ENCODE measurements at regions not wholly inside any gene's neighbourhood (a gene's known extent, or its start where the extent isn't known, plus 50 kb on each side); places are given as distances from the start of the nearest gene placed in this dataset.

- no peak for TF ChIP-seq CTCF (IDR thresholded peaks at IDR 0.05; ENCODE audit: low read depth, low read length, missing input control)
Observed at GRCh38 chrX:155695419-155695818, 82.7 kb upstream of the TMLHE start (continued).

DNA sequence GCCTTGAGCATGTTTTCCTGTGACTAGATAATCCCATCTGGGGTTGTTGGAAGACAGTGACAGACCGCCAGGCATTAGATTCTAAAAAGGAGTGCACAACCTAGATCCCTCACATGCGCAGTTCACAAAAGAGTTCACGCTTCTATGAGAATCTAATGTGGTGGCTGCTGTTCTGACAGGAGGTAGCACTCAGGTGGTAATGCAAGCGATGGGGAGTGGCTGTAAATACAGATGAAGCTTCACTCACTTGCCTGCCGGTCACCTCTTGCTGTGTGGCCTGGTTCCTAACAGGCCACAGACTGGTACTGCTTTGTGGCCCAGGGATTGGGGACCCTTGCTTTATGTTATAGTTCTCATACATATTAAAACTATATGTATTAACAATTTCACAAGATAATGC lies 81.9 kb upstream of the TMLHE start:
- 95% methylated on average over 5 of the region's 5 CpGs for WGBS
- no peaks in the 10 kb centered on the region for H3K9me3 ChIP-seq (ENCODE audit: control insufficient read depth in 4 of 4, low read length in 3 of 4)
- H3K36me3 ChIP-seq (ENCODE audit: control insufficient read depth in 4 of 4, insufficient read depth in 3 of 4, low read depth in 1 of 4, low read length in 3 of 4): no peaks in the 10 kb centered on the region
- no peak for TF ChIP-seq ZBTB33 (IDR thresholded peaks at IDR 0.05)
- TF ChIP-seq FOXA1 (IDR thresholded peaks at IDR 0.05): no peak
- no peak for TF ChIP-seq GABPA (IDR thresholded peaks at IDR 0.05 in 1 of 2, conservative IDR thresholded peaks at IDR 0.05 in 1 of 2)
- TF ChIP-seq FOXA2 (IDR thresholded peaks at IDR 0.05): no peak
- TF ChIP-seq JUND (IDR thresholded peaks at IDR 0.05): no peak
- TF ChIP-seq NR2F2 (IDR thresholded peaks at IDR 0.05): no peak
- TF ChIP-seq TAF1 (conservative IDR thresholded peaks at IDR 0.05): no peak
- TF ChIP-seq RAD21 (IDR thresholded peaks at IDR 0.05): no peak
- TF ChIP-seq, protein P1, sequence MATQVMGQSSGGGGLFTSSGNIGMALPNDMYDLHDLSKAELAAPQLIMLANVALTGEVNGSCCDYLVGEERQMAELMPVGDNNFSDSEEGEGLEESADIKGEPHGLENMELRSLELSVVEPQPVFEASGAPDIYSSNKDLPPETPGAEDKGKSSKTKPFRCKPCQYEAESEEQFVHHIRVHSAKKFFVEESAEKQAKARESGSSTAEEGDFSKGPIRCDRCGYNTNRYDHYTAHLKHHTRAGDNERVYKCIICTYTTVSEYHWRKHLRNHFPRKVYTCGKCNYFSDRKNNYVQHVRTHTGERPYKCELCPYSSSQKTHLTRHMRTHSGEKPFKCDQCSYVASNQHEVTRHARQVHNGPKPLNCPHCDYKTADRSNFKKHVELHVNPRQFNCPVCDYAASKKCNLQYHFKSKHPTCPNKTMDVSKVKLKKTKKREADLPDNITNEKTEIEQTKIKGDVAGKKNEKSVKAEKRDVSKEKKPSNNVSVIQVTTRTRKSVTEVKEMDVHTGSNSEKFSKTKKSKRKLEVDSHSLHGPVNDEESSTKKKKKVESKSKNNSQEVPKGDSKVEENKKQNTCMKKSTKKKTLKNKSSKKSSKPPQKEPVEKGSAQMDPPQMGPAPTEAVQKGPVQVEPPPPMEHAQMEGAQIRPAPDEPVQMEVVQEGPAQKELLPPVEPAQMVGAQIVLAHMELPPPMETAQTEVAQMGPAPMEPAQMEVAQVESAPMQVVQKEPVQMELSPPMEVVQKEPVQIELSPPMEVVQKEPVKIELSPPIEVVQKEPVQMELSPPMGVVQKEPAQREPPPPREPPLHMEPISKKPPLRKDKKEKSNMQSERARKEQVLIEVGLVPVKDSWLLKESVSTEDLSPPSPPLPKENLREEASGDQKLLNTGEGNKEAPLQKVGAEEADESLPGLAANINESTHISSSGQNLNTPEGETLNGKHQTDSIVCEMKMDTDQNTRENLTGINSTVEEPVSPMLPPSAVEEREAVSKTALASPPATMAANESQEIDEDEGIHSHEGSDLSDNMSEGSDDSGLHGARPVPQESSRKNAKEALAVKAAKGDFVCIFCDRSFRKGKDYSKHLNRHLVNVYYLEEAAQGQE (IDR thresholded peaks at IDR 0.05): no peak
- no peak for TF ChIP-seq SP1 (IDR thresholded peaks at IDR 0.05)
- TF ChIP-seq, protein P2, sequence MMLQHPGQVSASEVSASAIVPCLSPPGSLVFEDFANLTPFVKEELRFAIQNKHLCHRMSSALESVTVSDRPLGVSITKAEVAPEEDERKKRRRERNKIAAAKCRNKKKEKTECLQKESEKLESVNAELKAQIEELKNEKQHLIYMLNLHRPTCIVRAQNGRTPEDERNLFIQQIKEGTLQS (IDR thresholded peaks at IDR 0.05): no peak
- TF ChIP-seq HNF4A (conservative IDR thresholded peaks at IDR 0.05): no peak
- TF ChIP-seq EGR1 (IDR thresholded peaks at IDR 0.05; ENCODE audit: low read depth in 2 of 2): no peak
- no peak for TF ChIP-seq RXRA (IDR thresholded peaks at IDR 0.05)
- TF ChIP-seq, protein P3, sequence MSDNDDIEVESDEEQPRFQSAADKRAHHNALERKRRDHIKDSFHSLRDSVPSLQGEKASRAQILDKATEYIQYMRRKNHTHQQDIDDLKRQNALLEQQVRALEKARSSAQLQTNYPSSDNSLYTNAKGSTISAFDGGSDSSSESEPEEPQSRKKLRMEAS (IDR thresholded peaks at IDR 0.05): no peak
- TF ChIP-seq YY1 (IDR thresholded peaks at IDR 0.05): no peak
- no peak for TF ChIP-seq HNF4G (IDR thresholded peaks at IDR 0.05)
- TF ChIP-seq CTCF (IDR thresholded peaks at IDR 0.05; ENCODE audit: low read depth, low read length, missing input control): no peak
- no peaks in the 10 kb centered on the region for H3K27me3 ChIP-seq (ENCODE audit: control insufficient read depth in 4 of 4, insufficient read depth in 4 of 4, low read length in 3 of 4)
- no peak overlapping the region for H3K9ac ChIP-seq (ENCODE audit: low read depth in 1 of 2, low read length in 2 of 2)
- no peak for DNase-seq (ENCODE audit: low spot score)
- H3K4me1 ChIP-seq (ENCODE audit: control insufficient read depth in 4 of 4, insufficient read depth in 4 of 4, low read length in 3 of 4): no peaks in the 10 kb centered on the region
- no peak overlapping the region for H3K27ac ChIP-seq (ENCODE audit: low read depth in 1 of 2, low read length in 2 of 2)
- H3K4me3 ChIP-seq (ENCODE audit: low read depth in 1 of 3, low read length in 3 of 3): no peak overlapping the region

Data from liver (tissue), 8 donors.